ENCODE measurements at regions not wholly inside any gene's neighbourhood (a gene's known extent, or its start where the extent isn't known, plus 50 kb on each side); places are given as distances from the start of the nearest gene placed in this dataset.
"Not testable (repeated sequence)": the region's sequence is repeated elsewhere in the genome, so short reads cannot be mapped to it uniquely, and the experiment has no call there.

DNA sequence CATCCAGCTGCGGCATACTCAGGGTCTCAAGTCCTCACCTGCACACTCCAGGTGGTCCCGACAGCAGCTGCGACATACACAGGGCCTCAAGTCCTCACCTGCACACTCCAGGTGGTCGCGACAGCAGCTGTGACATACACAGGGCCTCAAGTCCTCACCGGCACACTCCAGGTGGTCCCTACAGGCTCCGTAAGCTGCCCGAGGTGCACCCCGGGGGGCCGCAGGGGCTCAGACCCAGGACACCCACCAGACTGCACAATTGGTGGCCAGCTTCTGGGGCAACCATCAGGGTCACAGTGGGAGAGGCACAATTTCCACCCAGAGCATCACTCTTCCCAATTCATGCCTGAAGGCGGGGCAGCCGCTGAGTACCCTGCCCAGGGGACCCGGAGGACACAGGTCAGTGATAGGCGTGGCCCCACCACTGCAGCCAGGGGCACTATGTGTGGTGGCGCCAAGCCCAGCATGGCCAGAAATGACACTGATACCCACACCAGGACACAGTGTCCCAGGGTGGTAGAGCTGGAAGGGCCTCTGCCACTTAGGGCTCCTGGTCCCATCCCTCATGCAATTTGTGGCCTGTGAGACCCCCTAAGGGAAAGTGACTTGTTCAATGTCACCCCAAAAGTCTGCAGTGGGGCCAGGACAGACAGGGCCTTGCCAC is 57.5 kb upstream of the ZNF469 start:
- Mint-ChIP-seq H3K27ac (no peak overlapping the region), H3K9me3 (no peaks in the 10 kb centered on the region), H3K4me3 (no peak overlapping the region), H3K4me1 (ENCODE audit: low read depth) (no peaks in the 10 kb centered on the region), H3K27me3 (ENCODE audit: insufficient read depth) (no peaks in the 10 kb centered on the region), H3K36me3 (ENCODE audit: low read depth) (no peaks in the 10 kb centered on the region)
- intact Hi-C loops (cut with micrococcal nuclease): no loop called here
- DNase-seq (ENCODE audit: low spot score): no peak

DNA sequence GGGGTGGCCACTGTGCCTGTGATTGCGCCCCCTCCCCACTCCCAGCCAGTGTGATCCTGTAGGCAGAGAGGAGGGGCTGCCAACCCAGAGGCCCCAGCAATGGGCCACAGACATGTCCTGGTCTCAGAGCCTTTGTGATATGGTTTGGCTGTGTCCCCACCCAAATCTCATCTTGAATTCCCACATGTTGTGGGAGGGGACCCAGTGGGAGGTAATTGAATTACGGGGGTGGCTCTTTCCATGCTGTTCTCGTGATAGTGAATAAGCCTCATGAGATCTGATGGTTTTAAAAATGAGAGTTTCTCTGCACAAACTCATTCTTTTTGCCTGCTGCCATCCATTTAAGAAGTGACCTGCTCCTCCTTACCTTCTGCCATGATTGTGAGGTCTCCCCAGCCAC is 56.8 kb upstream of the ZNF469 start:
- no peak for DNase-seq (ENCODE audit: low spot score)
- H3K4me1 Mint-ChIP-seq (ENCODE audit: low read depth): no peaks in the 10 kb centered on the region
- intact Hi-C loops (cut with micrococcal nuclease): no loop called here
- no peaks in the 10 kb centered on the region for H3K36me3 Mint-ChIP-seq (ENCODE audit: low read depth)
- H3K27ac Mint-ChIP-seq: no peak overlapping the region
- H3K27me3 Mint-ChIP-seq (ENCODE audit: insufficient read depth): no peaks in the 10 kb centered on the region
- no peaks in the 10 kb centered on the region for H3K9me3 Mint-ChIP-seq
- no peak overlapping the region for H3K4me3 Mint-ChIP-seq

DNA sequence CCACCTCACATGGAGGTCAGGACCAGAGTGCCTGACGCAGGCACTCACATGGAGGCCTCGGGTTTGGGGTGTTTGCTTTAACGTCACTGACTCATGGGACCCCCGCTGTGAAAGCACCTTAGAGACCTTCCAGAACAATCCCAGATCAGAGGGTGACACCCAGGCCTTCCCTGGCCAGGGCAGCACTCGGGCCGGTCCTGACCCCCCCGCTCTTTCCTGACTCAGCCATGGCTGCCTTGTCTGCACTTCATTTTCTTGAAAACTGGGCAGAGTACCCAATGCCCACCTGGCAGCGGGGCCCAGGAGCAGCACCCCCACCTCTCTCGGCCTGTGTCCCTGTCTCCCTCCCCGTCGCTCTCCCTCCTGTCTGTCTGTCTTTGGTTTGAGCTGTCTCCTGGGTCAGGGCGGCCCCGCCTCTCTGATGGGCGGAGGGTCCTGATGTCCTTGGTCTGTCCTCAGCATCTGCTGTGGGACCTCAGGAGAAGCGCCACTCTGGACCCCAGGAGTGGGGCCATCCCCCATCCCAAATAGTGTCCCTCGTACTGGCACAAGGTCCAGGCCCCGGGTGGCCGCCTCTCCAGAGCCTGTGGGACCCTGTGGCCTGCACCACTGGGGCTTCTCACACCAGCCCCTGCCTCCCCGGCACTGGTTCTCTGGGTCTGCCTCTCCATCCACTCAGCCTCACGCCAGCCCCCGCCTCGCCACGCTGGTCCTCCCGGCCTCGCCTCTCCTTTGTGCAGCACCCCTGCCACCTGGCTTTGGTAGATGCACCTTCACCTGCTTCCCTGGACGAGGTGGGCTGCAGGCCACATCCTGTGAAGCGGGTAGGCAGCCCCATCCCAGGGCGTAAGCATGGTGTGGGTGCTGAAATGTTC is 55.9 kb upstream of the ZNF469 start:
- Mint-ChIP-seq H3K27ac (no peak overlapping the region), H3K9me3 (no peaks in the 10 kb centered on the region)

GRCh38 chr16:88327561-88328312 is 55.0 kb upstream of the ZNF469 start:
- no peak overlapping the region for H3K27ac Mint-ChIP-seq
- intact Hi-C loops (cut with micrococcal nuclease): no loop called here
- no peaks in the 10 kb centered on the region for H3K36me3 Mint-ChIP-seq (ENCODE audit: low read depth)
- DNase-seq (ENCODE audit: low spot score): no peak
- H3K9me3 Mint-ChIP-seq: no peaks in the 10 kb centered on the region
- no peaks in the 10 kb centered on the region for H3K27me3 Mint-ChIP-seq (ENCODE audit: insufficient read depth)
- H3K4me1 Mint-ChIP-seq (ENCODE audit: low read depth): no peaks in the 10 kb centered on the region
- H3K4me3 Mint-ChIP-seq: no peak overlapping the region

More for the DNA sequence above, 55.9 kb upstream of the ZNF469 start:
- intact Hi-C loops (cut with micrococcal nuclease): no loop called here
- no peak overlapping the region for H3K4me3 Mint-ChIP-seq
- DNase-seq (ENCODE audit: low spot score): no peak
- H3K4me1 Mint-ChIP-seq (ENCODE audit: low read depth): no peaks in the 10 kb centered on the region
- no peaks in the 10 kb centered on the region for H3K27me3 Mint-ChIP-seq (ENCODE audit: insufficient read depth)
- H3K36me3 Mint-ChIP-seq (ENCODE audit: low read depth): no peaks in the 10 kb centered on the region

DNA sequence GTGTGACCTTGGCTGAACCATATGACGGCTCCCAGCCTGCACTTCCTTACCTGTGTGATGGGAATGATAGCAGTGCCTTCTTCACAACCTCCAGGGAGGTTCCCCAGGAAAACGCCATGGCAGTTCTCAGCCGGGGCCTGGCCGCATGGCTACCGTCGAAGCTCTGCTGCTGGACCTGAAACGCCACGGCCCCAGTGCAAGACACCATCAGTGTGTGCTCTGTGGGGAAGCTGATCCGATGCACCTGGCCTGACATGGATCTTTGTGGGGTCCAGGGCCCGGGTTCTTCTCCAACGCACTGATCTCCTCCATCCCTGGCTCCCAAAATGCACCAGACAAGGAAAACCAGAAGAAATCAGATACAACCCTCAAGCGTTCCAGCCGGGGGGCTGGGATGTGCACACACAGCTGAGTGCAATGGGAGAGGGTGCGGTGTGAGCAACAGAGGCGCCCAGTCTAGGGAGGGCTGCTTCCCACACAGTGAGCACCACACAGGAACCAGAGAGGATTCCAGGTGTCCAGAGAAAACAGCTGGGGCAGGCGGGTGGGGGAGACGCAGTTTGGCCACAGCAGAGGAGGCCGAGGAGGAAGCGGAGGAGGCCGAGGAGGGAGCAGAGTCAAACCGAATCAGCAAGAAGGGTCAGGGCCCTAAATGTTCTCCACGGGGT is 54.3 kb upstream of the ZNF469 start:
- no peak overlapping the region for H3K27ac Mint-ChIP-seq
- H3K27me3 Mint-ChIP-seq (ENCODE audit: insufficient read depth): no peaks in the 10 kb centered on the region
- DNase-seq (ENCODE audit: low spot score): no peak
- no peaks in the 10 kb centered on the region for H3K9me3 Mint-ChIP-seq
- no peaks in the 10 kb centered on the region for H3K36me3 Mint-ChIP-seq (ENCODE audit: low read depth)
- H3K4me3 Mint-ChIP-seq: no peak overlapping the region
- intact Hi-C loops (cut with micrococcal nuclease): no loop called here
- peaks cover 1% of the 10 kb centered on the region for H3K4me1 Mint-ChIP-seq (ENCODE audit: low read depth)

GRCh38 chr16:88329726-88330700 is 52.7 kb upstream of the ZNF469 start:
- no peak overlapping the region for H3K4me3 Mint-ChIP-seq

DNA sequence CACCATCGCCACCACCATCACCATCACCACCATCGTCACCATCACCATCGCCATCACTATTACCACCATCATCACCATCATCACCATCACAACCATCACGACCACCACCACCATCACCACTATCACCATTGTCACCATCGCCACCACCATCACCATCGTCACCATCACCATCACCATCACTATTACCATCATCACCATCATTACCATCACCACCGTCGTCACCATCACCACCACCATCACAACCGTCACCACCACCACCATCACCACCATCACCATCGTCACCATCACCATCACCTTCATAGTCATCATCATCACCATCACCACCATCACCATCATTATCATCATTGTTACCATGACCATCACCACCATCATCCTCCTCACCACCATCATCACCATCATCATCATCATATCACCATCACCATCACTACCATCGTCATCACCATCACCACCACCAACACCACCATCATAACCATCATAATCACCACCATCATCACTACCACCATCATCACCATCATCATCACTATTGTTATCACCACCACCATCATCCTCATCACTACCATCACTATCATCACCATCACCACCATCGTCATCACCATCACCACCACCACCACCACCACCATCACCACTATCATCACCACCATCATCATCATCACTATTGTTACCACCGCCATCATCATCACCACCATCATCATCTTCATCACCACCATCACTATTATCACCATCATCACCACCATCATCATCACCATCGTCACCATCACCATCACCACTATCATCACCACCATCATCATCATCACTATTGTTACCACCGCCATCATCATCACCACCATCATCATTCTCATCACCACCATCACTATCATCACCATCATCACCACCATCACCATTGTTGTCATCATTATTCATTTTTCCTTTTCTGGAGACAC is 51.5 kb upstream of the ZNF469 start:
- intact Hi-C loops (cut with micrococcal nuclease): no loop called here
- peaks cover 8% of the 10 kb centered on the region for H3K4me1 Mint-ChIP-seq (ENCODE audit: low read depth)
- H3K27me3 Mint-ChIP-seq (ENCODE audit: insufficient read depth): no peaks in the 10 kb centered on the region
- no peak overlapping the region for H3K27ac Mint-ChIP-seq
- DNase-seq (ENCODE audit: low spot score): no peak
- H3K9me3 Mint-ChIP-seq: peaks cover 5% of the 10 kb centered on the region
- H3K4me3 Mint-ChIP-seq: no peak overlapping the region
- no peaks in the 10 kb centered on the region for H3K36me3 Mint-ChIP-seq (ENCODE audit: low read depth)

More at GRCh38 chr16:88329726-88330700, 52.7 kb upstream of the ZNF469 start:
- Mint-ChIP-seq H3K36me3 (ENCODE audit: low read depth) (no peaks in the 10 kb centered on the region), H3K27ac (no peak overlapping the region), H3K4me1 (ENCODE audit: low read depth) (peaks cover 8% of the 10 kb centered on the region), H3K27me3 (ENCODE audit: insufficient read depth) (no peaks in the 10 kb centered on the region), H3K9me3 (no peaks in the 10 kb centered on the region)
- intact Hi-C loops (cut with micrococcal nuclease): no loop called here
- DNase-seq (ENCODE audit: low spot score): no peak

DNA sequence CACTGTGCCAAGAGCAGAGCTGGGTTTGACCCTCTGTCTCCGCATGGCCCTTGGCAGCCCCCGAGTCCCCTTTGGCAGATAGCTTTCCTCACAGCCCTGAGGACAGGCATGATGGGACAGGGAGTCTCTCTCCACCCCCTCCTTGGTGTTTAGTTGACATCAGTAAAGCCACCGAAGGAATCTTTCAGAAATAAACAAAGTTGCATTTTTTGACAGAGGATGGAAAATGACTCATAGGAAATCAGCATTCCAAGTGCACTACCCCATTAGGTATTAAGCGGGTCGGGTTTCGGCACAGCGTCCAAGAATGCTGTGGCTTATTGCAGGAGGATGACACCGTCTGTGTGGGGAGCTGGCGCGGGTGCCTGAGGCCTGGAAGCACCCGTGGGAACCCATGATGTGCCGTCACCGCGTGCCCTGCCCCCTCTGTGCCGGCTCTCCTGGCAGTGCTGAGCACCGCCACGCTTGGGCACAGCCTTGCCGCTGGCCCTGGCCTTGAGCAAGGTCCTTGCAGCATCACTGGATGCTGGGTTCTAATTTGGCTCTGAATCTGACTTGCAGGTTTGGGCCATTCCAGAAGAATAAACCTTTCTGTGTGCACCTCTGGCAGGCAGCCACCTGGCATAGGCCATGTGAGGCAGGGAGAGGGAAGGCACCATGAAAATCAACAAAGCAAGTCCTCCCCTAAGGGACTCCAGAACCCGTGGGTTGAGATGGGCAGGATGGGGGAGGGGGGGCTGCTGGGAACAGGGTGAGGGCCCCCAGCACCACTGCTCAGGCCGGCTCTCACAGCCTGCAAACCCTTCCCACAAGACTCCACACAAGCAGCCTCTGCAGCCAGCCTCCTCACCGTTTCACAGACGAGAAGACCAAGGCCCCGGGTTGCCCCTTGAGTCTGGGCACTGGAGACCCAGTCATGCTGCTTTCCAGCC is 50.5 kb upstream of the ZNF469 start:
- H3K27me3 Mint-ChIP-seq (ENCODE audit: insufficient read depth): no peaks in the 10 kb centered on the region
- peaks cover 8% of the 10 kb centered on the region for H3K4me1 Mint-ChIP-seq (ENCODE audit: low read depth)
- H3K36me3 Mint-ChIP-seq (ENCODE audit: low read depth): no peaks in the 10 kb centered on the region
- DNase-seq (ENCODE audit: low spot score): no peak
- H3K4me3 Mint-ChIP-seq: no peak overlapping the region
- peaks cover 5% of the 10 kb centered on the region for H3K9me3 Mint-ChIP-seq
- no peak overlapping the region for H3K27ac Mint-ChIP-seq
- intact Hi-C loops (cut with micrococcal nuclease): no loop called here

DNA sequence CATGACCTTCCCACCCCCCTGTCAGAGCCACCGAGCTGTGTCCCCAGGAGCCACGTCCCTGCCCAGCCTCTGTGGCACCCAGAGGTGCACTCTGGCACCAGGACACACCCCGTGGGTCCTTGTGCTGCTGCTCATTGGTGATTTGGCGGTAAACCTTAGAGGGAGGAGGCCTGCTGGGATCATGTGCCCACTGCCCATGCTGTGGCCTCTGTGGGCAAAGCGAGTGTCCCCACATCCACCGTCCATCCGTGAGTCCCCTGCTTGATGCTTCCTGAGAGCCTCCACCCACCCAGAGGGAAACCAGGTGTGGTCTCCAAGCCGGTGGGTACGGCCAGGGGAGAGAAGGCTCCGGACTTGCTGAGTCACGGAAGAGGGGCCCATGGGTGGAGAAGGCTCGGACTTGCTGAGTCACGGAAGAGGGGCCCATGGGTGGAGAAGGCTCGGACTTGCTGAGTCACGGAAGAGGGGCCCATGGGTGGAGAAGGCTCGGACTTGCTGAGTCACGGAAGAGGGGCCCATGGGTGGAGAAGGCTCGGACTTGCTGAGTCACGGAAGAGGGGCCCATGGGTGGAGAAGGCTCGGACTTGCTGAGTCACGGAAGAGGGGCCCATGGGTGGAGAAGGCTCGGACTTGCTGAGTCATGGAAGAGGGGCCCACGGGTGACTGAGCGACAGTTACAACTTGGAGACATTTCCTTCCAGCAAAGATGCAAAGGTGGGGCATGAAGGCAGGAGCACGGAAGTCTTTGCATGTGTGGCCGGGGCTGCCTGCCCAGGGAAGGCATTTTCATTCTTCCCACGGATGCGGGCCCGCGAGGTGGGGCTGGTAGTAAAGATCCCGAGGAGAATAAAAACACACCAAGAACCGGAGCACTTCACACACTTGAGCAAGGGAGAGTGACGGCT is 49.6 kb upstream of the ZNF469 start:
- intact Hi-C loops (cut with micrococcal nuclease); H3K4me1 Mint-ChIP-seq (ENCODE audit: low read depth); H3K4me3 Mint-ChIP-seq; DNase-seq (ENCODE audit: low spot score); H3K27me3 Mint-ChIP-seq (ENCODE audit: insufficient read depth); H3K36me3 Mint-ChIP-seq (ENCODE audit: low read depth); H3K9me3 Mint-ChIP-seq: not testable (repeated sequence)
- peak overlapping the region; percentile 1 for H3K27ac Mint-ChIP-seq

Measured in activated T-helper 1 cell treated with anti-CD3 and anti-CD28 coated beads, Interleukin-12 subunit alpha, Interleukin-12 subunit beta, Interleukin-2, Interleukin-4 antibody, amounts not matched to agents 30 ng/mL and 10 ng/mL and 1 ng/mL, durations not matched to agents 14 hours and 24 hours and 36 hours (primary cell).